ENCODE measurements at regions not wholly inside any gene's neighbourhood (a gene's known extent, or its start where the extent isn't known, plus 50 kb on each side); places are given as distances from the start of the nearest gene placed in this dataset.

- Histone ChIP-seq H3K18ac (ENCODE audit: extremely low read depth, low read length) (no peak overlapping the region), H3K9ac (replicated peaks in 1 of 4; ENCODE audit: extremely low read depth in 1 of 4, low read depth in 3 of 4, low read length in 3 of 4) (no peak overlapping the region), H3K9me3 (ENCODE audit: insufficient read depth in 2 of 2, low read depth in 1 of 2, low read length in 1 of 2) (no peaks in the 10 kb centered on the region), H4K5ac (ENCODE audit: insufficient read length, low read depth, low read length) (no peak overlapping the region), H2BK5ac (ENCODE audit: low read depth, low read length) (no peak overlapping the region), H3K27ac (ENCODE audit: low read depth, low read length) (no peak overlapping the region), H3K23me2 (ENCODE audit: low read depth, low read length) (no peaks in the 10 kb centered on the region), H3K36me3 (ENCODE audit: control insufficient read depth in 2 of 4, insufficient read depth in 4 of 4, low read length in 3 of 4) (no peaks in the 10 kb centered on the region), H3K14ac (ENCODE audit: insufficient read length) (no peak overlapping the region), H2BK20ac (ENCODE audit: low read length) (no peak overlapping the region), H3K4ac (replicated peaks; ENCODE audit: insufficient read length, low read depth, low read length) (no peak overlapping the region), H2BK15ac (ENCODE audit: low read length) (no peak overlapping the region), H3K4me2 (ENCODE audit: insufficient read depth in 1 of 2, low read depth in 2 of 2, low read length in 2 of 2) (no peak overlapping the region), H4K20me1 (replicated peaks in 1 of 2; ENCODE audit: control insufficient read depth in 1 of 2, insufficient read depth in 2 of 2, low read length in 2 of 2) (no peaks in the 10 kb centered on the region), H3K23ac (ENCODE audit: insufficient read length) (no peak overlapping the region), H4K8ac (ENCODE audit: extremely low read depth, insufficient read depth, low read length) (no peak overlapping the region), H2AFZ (ENCODE audit: low read length) (no peak overlapping the region), H3K4me3 (ENCODE audit: extremely low read depth in 1 of 4, insufficient read depth in 2 of 4, low read depth in 3 of 4, low read length in 4 of 4) (no peak overlapping the region), H3K79me1 (ENCODE audit: low read depth, low read length) (no peaks in the 10 kb centered on the region), H2AK5ac (ENCODE audit: low read depth, low read length) (no peak overlapping the region), H4K91ac (replicated peaks; ENCODE audit: insufficient read length, low read length) (no peak overlapping the region), H3K4me1 (replicated peaks in 1 of 4; ENCODE audit: control insufficient read depth in 3 of 4, insufficient read depth in 4 of 4, low read length in 3 of 4) (peaks cover 2 to 5% (median 4%) of the 10 kb centered on the region in 4 experiments; a peak in 5 of 7 replicates), H2BK12ac (ENCODE audit: low read depth, low read length) (no peak overlapping the region), H3K27me3 (replicated peaks in 1 of 4; ENCODE audit: control insufficient read depth in 3 of 4, extremely low read depth in 1 of 4, insufficient read depth in 3 of 4, low read length in 3 of 4) (no peaks in the 10 kb centered on the region; a peak in 1 of 7 replicates), H2BK120ac (replicated peaks; ENCODE audit: low read depth, low read length) (no peak overlapping the region), H3K56ac (replicated peaks; ENCODE audit: insufficient read length, low read depth, low read length) (no peak overlapping the region), H3K79me2 (ENCODE audit: control insufficient read depth in 1 of 2, insufficient read depth in 2 of 2, low read length in 2 of 2) (no peaks in the 10 kb centered on the region)
- ChIA-PET CTCF (ENCODE audit: partially characterized antibody) (interaction anchor here (0.6 to 1.8 kb wide), 5 partner anchors 18 to 399 kb away, joined by 3 to 4 read pairs (median 4); partner anchors contain the start of gene STC2), POLR2A (ENCODE audit: partially characterized antibody) (no interaction called here)
- no peak for TF ChIP-seq CHD1 (IDR thresholded peaks at IDR 0.05; ENCODE audit: low read depth, low read length)
- TF ChIP-seq GABPA (IDR thresholded peaks at IDR 0.05; ENCODE audit: borderline replicate concordance, insufficient read depth, low read length) = no peak
- TF ChIP-seq SIX5 (IDR thresholded peaks at IDR 0.05; ENCODE audit: low read depth, low read length) = no peak
- no peak for TF ChIP-seq ASH2L (IDR thresholded peaks at IDR 0.05; ENCODE audit: low read length)
- no peak for TF ChIP-seq FOSL1 (IDR thresholded peaks at IDR 0.05; ENCODE audit: insufficient read depth, low read depth, low read length)
- no peak for TF ChIP-seq HDAC2 (IDR thresholded peaks at IDR 0.05; ENCODE audit: borderline replicate concordance in 1 of 2, low read depth in 2 of 2, low read length in 2 of 2)
- DNase-seq (ENCODE audit: low read depth in 1 of 2, low spot score in 2 of 2) (no peak), FAIRE-seq (no peak)
- WGBS, 2 experiments (ENCODE audit: extremely low coverage in 1 of 2, insufficient coverage in 1 of 2, insufficient read length in 1 of 2, insufficient replicate concordance in 2 of 2, low coverage in 1 of 2, low lambda C conversion rate in 2 of 2, missing lambda C conversion rate in 1 of 2) = 86% methylated on average over 7 of the region's 7 CpGs; no CpG with 5 or more reads in 1 of the 2 experiments
Observed at GRCh38 chr5:173726846-173727557, 110.6 kb upstream of the BOD1 start.
